Kidney tubule cell (primary cell): ENCODE measurements at regions not wholly inside any gene's neighbourhood (a gene's known extent, or its start where the extent isn't known, plus 50 kb on each side); places are given as distances from the start of the nearest gene placed in this dataset.
"Not testable (repeated sequence)": the region's sequence is repeated elsewhere in the genome, so short reads cannot be mapped to it uniquely, and the experiment has no call there.

Source experiments
- DNase-seq: peaks from one replicate; pipeline ENCODE4 v3.0.0-alpha.2; 2018; ENCODE audit warnings: low spot score

DNA sequence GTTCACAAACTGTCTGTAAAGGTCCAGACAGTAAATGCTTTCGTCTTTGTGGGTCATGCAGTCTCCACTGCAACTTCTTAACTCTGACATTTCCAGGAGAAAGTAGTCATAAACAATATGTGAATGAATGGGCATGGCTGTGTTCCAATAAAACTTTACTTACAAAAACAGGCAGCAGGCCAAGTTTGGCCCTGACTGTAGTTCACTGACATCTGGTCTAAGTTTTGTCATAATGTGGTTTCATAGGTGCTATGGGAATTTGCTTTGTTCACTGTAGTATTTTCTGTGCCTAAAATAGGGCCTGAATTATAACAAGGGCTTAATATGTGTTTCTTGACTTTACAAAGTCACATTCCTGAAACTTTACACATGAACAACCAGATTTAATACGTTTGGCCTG, 186.0 kb upstream of the KBTBD8 start:
- DNase-seq, result peak; percentile 20

DNA sequence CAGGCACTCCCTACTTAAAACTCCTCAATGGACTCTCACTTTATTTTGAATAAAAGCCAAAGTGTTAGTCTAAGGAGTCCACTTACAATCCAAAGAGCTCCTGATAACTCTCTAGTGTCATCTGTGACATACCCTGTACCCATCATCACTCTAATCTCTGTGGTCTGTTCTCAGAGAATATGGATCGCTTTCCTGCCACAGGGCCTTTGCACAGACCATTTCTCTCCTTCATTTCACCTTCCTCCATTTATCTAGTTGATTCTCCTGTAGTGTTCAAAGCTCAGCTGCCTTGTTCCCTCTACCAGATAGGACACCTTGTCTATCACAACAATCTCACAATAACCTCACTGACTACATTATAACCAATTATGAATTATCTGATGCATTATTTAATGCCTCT, 185.4 kb upstream of the KBTBD8 start:
- DNase-seq, result no peak

DNA sequence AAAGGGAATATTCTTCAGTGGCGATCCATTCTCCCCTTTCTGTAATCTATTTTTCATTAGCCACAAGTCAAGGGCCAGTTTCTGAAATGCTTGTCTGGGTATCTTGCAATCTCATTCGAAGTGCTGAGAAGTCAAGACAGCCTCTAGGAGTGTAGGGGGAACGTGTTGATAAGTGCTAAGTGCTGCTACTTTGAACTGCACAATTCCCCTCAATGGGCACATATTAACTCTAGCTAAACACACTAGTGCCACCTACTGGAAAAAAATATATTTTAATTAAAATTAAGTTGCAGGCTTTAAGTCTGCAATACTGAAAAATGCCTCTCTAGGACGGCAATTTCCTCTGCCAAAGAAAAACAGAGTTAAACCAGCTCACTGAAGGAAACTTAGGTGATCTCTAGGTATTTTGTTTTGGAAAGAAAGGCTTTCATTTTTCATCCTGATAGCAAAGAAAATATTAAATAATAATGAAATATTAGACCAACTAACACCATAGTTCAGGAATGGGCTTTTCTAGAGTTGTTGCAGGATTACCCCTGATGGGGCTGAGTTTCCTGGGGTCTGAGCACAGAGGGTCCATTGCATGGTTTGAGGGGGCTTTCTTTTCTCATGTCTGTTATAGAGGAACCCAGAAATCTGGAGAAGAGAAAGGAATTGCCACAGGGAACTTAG, 181.9 kb upstream of the KBTBD8 start:
- DNase-seq, result peak; percentile 65

DNA sequence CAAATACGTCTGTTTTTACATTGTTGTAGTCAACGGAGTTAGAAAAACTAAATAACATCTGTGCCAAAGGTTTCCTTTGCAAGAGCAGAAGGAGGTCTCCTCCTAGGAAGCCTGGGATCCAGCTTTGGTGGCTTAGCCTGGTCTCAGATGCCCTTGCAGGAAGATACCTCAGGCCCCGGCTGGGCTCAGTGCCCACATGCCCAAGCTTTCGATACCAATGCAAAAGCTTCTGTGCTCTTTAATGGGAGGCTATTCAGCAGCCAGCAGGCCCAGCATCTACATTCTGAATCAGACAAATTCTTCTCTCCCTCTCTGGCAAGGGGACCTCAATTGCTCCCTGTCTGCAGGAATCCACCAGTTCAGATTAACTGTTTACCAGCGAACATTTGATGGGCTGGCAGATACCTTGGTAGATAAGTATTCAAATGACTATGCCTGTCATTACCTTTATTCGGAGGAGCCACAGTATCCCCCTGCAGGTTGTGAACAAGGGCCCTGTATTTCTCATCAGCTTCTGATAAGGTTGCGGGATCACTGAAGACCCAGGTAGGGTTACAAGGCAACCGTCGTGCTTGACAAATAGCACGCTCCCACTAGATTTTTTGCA, 180.1 kb upstream of the KBTBD8 start:
- no peak for DNase-seq

DNA sequence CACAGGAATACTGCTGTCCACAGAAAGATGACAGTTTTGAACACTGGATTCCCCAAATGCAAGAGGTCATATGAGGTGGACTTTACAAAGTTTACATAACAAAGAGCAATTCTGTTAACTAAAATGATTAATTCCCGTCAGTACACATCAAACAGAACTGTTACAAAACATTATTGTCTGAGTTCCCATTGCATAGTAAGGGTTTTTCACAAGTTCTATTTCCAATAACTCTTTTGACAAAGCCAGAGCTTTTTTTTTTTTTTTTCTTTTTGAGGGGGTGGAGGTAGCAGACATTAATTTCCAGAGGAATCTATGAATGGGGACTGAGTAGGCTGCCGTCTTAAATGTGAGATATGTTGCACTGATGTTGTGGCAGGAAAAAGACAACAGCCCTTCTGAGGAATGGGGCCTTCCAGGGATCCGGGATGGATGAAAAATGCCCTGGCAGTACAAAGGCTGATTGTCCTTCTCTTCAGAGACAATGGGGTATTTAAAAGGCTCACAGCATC, 178.1 kb upstream of the KBTBD8 start:
- DNase-seq, result no peak

DNA sequence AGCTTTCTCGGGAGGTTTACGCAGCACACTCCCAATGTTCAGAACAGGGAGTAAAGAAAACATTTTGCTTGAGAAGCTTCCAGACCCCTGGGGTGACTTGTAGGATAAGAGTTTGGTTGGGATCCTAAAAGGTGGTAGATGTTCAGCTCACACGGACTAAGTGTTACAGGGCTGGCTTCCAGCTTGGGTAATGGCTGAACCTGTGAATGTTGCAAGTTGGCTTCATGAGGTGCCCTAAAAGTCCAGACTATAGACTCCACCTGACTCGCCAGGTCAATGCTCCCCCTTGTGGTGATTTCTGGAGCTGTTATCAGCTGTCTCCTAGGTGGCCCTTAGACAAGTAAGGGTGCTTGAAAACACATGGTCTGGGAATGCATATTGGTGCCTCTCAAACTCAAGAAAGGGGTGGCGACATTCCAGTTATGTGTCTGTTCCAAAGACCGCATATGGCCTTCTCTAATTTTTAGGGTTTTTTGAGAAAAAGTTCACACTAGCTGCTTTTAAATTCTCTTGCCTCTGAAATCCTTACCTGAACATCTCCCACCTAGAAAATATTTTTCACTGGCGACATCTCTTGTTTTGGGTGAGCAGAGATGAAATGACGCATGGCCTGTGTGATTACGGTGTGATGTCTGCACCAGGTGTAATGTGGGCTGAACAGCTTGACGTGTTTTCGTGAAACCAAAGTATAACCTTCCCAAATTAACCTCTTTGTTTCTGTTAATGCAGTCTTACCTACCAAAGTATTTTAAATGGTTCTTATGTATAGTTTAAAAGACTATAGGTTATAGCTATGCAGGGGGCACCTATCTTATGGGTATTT, 175.7 kb upstream of the KBTBD8 start:
- peak; percentile 71 for DNase-seq

DNA sequence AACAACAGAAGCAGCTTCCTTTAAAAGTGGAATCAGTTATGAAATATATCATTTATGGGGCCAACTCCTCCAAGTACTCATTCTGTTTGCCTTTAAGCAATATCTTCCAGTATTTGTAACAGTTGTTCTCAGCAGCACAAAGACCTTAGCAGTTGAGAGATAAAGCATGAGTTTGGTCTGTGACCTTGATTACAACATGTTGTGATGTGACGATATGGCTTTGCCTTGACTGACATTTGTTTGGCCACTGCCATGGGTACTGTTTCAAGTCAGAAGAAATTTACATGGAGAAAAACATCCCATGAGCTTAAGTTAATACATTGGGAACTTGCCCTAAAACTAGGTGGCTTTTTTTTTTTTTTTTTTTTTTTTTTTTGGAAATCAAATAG, 175.1 kb upstream of the KBTBD8 start:
- DNase-seq, result no peak

DNA sequence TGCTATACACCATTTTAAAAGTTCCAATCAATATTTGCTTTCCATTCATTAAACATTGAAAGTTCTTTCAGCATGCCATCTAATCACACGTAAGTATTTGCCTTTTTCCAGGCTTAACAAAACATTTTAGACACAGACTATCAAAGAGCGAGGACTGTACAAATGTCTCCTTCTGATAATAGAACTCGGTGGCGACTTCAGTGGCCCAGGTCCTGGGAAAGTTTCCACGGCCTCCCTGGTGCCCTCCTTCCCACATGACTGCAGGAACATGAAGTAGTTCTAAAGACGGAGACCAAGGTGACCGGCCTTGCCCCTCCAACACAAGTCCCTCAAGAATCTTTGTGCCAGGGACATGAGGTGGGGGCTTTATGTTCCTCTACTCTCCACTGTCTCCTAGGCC, 174.6 kb upstream of the KBTBD8 start:
- DNase-seq, result no peak

DNA sequence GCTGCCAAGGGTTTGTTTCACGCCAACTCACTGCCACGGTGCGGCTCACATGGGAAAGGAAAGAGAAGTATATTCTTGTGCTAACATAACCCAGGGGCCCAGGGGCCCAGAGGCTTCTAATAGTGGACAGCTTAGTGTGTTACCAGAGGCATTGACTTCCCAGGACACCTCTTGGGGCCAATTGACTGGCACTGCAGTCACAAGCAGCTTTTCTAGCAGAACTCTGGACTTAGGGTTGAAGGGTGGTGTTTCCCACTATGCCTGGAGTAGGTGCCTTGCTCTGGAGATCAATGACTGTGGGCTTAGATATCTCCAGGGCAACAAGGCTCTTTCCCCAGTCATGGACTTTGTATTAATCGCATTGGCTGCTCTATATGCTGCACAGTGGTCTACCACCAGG, 172.7 kb upstream of the KBTBD8 start:
- DNase-seq, result no peak

DNA sequence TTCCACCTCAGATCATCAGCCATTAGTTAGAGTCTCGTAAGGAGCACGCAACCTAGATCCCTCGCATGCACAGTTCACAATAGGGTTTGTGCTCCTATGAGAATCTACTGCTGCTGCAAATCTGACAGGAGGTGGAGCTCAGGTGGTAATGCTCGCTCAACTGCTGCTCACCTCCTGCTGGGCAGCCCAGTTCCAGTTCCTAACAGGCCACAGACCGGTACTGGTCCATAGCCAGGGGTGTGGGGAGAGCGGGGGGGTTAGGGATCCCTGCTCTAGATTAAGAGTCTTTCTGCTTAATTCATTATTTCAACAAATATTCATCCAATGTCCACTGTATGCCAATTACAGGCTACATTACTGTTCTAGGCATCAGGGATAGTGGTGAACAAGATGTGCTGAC, 170.4 kb upstream of the KBTBD8 start:
- no peak for DNase-seq

DNA sequence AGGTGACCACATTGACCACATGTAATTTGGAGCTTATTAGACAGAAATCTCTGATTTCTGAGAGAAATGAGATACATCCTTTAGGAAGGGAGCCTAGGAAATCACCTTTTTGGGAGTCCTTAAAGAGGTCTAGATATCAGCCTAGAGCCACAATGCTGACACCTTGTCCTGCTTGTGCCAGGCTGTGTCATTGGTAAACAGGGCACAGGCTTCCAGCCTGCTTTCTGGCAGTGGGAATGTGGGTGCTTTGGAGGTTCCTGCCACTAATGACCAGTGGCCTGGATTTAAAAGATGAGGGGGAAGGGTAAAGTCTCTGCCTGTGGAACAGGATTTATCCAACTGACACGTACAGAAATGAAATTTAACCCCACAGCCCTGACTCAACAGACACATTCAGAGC, 169.8 kb upstream of the KBTBD8 start:
- no peak for DNase-seq

DNA sequence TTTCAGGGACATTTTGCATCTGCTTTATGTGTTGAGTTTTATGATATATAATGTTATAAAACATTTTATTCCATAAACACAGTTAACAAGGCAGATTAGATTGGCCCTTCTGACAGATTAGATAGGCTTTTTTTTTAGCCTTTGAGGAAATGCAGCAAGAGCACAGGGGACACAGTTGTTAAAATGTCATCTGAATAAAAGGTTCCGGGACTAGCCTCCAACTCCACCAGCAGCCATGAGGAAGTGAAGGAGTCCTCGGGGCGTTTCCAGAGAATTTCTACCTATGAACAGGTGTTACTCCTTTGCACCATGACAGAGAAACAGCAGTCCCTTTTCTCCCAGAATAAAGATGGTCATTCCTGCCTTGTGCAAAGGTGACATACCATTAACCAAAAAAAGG, 167.8 kb upstream of the KBTBD8 start:
- DNase-seq, result no peak

DNA sequence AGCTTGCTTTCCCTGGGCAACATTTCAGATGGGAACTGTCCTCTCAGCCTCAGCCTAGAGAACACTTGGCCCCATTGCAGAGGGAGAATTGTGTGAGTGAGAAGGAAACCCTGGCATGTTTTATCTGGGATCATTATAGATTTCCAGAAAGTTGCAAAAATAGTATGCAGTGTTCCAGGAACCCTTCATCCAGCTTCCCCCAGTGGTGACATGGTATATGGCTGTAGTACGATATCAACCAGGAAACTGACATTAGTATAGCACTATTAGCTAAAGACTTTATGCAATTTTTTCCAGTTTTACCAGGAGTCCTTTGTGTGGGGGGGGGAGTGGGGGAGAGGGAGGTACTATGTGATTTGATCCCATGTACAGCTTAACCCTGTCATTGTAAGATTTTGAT, 166.2 kb upstream of the KBTBD8 start:
- no peak for DNase-seq

DNA sequence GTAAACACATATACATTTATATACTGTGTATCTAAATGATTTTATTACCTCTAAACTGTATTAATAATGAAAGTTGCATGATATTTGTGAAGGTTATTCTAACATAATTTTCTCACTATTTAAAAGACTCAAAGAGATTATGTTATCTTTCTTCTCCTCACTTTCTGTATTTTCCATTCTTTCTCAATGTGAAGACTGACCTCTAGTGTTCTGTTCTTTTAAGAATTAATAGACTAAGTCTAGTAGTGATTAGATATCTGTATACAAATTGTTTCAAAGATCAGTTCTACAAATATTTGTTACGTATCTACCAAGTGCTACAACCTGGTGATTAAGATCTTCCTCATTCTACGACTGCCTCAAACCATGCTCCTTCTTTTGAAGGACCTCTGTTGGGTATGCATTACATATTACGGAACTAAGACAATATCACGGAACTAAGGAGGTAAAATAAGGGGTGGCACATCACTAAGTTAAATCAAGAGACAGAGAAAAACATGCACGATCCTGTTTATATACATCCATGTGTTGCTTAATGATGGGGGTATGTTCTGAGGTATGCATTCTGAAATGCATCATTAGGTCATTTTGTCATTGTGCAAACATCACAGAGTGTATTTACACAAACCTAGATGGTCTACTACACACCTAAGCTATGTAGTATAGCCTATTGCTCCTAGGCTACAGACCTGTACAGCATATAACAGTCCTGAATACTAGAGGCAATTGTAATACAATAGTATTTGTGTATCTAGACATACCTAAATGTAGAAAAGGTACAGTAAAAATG, 161.5 kb upstream of the KBTBD8 start:
- DNase-seq, result no peak

DNA sequence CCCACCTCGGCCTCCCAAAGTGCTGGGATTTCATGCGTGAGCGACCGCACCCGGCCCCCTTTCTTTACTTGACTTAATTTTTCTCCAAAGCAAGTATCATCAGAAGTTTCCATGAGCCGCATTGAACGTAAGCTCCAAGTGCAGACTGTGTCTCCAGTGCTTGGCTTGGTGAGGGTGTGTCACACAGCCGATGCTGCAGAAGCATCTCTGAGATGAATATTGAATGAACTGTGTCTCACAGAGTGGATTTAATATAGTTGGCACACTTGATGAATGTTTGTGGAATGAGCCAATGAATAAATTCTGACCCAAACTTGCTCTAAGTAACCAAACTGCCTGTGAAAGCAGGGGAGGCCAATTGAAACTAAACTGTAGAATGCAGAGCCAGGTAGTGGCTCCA, 159.4 kb upstream of the KBTBD8 start:
- DNase-seq, result no peak

DNA sequence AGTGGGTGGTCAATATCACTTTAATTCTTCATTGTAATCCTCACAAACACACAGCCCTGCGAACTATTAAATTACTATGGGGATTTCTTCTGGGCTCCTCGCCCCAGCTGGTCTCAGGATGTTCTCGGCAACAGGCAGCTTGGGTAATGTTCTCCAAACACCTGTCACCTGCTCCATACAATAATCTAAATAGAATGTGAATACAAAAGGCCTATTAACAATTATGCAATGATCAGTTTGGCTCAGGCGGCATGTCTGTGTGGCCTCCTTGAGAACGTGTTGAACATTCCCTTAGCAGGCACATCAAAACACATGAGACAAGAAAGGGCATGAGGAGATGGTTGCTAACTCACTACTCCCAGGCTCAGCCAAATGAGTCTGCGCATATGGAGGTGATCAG, 158.6 kb upstream of the KBTBD8 start:
- no peak for DNase-seq

DNA sequence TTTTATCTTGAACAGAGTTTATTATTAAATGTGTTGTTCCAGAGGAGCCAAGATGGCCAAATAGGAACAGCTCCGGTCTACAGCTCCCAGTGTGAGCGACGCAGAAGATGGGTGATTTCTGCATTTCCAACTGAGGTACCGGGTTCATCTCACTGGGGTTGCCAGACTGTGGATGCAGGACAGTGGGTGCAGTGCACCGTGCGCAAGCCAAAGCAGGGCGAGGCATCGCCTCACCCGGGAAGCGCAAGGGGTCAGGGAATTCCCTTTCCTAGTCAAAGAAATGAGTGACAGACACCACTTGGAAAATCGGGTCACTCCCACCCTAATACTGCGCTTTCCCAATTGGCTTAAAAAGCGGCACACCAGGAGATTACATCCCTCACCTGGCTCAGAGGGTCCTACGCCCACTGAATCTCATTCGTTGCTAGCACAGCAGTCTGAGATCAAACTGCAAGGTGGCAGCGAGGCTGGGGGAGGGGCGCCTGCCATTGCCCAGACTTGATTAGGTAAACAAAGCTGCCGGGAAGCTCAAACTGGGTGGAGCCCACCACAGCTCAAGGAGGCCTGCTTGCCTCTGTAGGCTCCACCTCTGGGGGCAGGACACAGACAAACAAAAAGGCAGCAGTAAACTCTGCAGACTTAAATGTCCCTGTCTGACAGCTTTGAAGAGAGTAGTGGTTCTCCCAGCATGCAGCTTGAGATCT, 155.2 kb upstream of the KBTBD8 start:
- not testable (repeated sequence) for DNase-seq

DNA sequence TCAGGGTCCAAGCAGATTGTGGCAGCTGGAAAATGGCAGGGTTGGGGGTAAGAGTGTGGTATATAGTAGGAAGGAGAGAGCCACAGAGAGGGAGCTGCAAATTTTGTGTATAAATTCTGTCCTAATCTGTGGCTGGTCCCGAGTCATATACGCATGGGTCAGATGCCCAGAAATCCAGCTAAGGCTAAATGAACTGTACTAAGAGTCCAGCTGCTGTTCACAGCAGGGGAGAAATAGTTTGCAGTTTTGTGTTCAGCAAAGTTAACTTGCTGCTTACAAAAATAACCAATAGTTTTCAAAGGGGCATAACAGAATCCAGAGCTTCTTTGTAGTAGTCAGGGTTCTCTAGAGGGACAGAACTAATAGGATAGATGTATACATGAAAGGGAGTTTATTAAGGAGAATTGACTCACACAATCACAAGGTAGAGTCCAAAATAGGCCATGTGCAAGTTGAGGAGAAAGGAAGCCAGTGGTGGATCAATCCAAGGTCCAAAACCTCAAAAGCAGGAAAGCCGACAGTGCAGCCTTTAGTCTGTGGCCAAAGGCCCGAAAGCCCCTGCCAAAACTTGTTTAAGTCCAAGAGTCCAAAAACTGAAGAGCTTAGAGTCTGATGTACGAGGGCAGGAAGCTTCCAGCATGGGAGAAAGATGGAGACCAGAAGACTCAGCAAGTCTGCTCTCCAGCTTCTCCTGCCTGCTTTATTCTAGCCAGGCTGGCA, 146.1 kb upstream of the KBTBD8 start:
- no peak for DNase-seq

DNA sequence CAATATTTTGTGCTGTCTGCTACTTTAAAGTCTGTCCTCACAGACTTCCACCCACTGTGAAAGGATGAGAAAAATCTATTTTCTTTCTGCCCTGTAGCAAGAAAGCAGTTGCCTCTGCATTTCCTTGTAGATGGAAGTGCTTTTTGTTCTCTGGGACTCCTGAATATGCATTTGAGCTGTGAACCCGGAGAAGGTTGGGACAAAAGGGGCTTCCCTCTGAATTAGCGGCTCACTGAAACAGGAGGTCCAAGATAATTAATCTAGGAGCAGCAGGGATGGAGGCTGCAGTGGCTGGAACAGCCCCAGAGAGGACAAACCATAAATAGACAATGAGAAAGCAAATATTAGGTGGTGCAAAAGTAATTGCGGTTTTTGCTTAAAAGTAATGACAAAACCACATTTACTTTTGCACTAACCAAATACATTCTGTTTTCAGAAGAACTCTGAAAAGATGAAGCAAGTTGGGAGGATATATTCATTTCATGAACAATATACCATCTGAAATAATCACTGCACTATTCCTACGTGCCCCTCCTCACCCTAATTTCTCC, 143.4 kb upstream of the KBTBD8 start:
- no peak for DNase-seq

DNA sequence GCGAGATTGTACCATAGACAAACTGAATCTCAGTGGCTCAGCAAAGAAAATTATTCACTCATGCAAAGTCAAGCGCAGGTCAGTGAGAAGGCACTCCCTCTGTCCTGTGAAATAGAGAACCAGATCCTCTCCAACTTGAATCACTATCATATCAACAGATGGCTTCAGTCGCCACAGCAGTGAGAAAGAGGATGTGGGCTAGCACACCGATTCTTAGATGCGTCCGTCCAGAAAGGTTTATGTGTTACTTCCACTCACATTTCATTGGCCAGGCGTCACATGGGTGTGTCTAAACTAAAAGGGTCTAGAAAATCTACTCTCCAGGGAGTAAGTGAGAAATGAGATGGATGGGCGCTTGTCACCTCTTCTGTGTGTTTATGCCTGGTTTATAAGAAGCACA, 141.6 kb upstream of the KBTBD8 start:
- no peak for DNase-seq
